Upper lobe of left lung (tissue), 4 donors: ENCODE measurements at regions not wholly inside any gene's neighbourhood (a gene's known extent, or its start where the extent isn't known, plus 50 kb on each side); places are given as distances from the start of the nearest gene placed in this dataset.

Experiments
- CTCF ChIP-seq, 6 experiments: fragments of 450-650 bp in 4 of 6; fragments of 200-600 bp in 2 of 6; sonication (generic) in 2 of 6; IDR thresholded peaks; one replicate each; pipeline ENCODE4 v1.5.1; 2016 to 2019; ENCODE audit warnings: antibody characterized with exemption in 6 of 6
- EP300 ChIP-seq, 4 donors: sonication (generic); formaldehyde crosslinking; IDR thresholded peaks; one replicate each; pipeline ENCODE4 v1.5.1; 2017; ENCODE audit warnings: antibody characterized with exemption in 4 of 4, control low read depth in 2 of 4
- POLR2A ChIP-seq, 4 donors: fragments of 450-650 bp; IDR thresholded peaks; one replicate each; pipeline ENCODE4 v1.5.1; 2016 to 2017; ENCODE audit warnings: antibody characterized with exemption in 4 of 4, mild to moderate bottlenecking in 2 of 4
- POLR2AphosphoS5 ChIP-seq, 2 donors: sonication (generic); formaldehyde crosslinking; IDR thresholded peaks; one replicate each; pipeline ENCODE4 v1.5.1; 2017; ENCODE audit warnings: antibody characterized with exemption in 2 of 2

- TF ChIP-seq CTCF (IDR thresholded peaks at IDR 0.05) (no peak), POLR2AphosphoS5 (IDR thresholded peaks at IDR 0.05) (no peak), POLR2A (IDR thresholded peaks at IDR 0.05) (no peak), EP300 (IDR thresholded peaks at IDR 0.05) (no peak)
Observed at GRCh38 chr3:95272781-95273180, 1209.9 kb downstream of the NSUN3 start.
